Gastroesophageal sphincter (tissue), 4 donors: ENCODE measurements at regions not wholly inside any gene's neighbourhood (a gene's known extent, or its start where the extent isn't known, plus 50 kb on each side); places are given as distances from the start of the nearest gene placed in this dataset.

Experiments used
- ATAC-seq: fragments of 150-250 bp; one replicate; pipeline ENCODE4 v1.9.1; 2016; ENCODE audit warnings: mild to moderate bottlenecking, moderate library complexity
- H3K27ac ChIP-seq, 4 donors: fragments of 200-600 bp; sonication (generic) in 3 of 4; 1 replicate in 3 of 4; 2 replicates in 1 of 4; pipeline ENCODE4 v1.5.1; 2016 to 2019
- H3K27me3 ChIP-seq: fragments of 200-600 bp; sonication (generic); one replicate; pipeline ENCODE4 v1.5.1; 2019
- H3K36me3 ChIP-seq, 2 donors: fragments of 200-600 bp; sonication (generic); one replicate each; pipeline ENCODE4 v1.5.1; 2019; ENCODE audit warnings: control low read depth in 1 of 2
- H3K4me1 ChIP-seq, 3 donors: fragments of 200-600 bp; sonication (generic); 1 replicate in 2 of 3; 2 replicates in 1 of 3; pipeline ENCODE4 v1.5.1; 2016 to 2019; ENCODE audit warnings: control low read depth in 2 of 3
- H3K4me3 ChIP-seq, 2 donors: fragments of 200-600 bp; sonication (generic); one replicate each; pipeline ENCODE4 v1.5.1; 2019; ENCODE audit warnings: mild to moderate bottlenecking in 1 of 2, moderate library complexity in 1 of 2
- H3K9me3 ChIP-seq, 3 donors: fragments of 200-600 bp; sonication (generic); one replicate each; pipeline ENCODE4 v1.5.1; 2017 to 2019; ENCODE audit warnings: control low read depth in 2 of 3
- EP300 ChIP-seq: sonication (generic); formaldehyde crosslinking; IDR thresholded peaks from one replicate; pipeline ENCODE4 v1.6.1; 2017; ENCODE audit warnings: antibody characterized with exemption, mild to moderate bottlenecking
- POLR2A ChIP-seq, 2 donors: fragments of 450-650 bp; IDR thresholded peaks; one replicate each; pipeline ENCODE4 v1.6.1; 2017; ENCODE audit warnings: antibody characterized with exemption in 2 of 2, mild to moderate bottlenecking in 2 of 2, moderate library complexity in 1 of 2
- POLR2AphosphoS5 ChIP-seq: sonication (generic); formaldehyde crosslinking; IDR thresholded peaks from one replicate; pipeline ENCODE4 v1.6.1; 2017; ENCODE audit warnings: antibody characterized with exemption
- WGBS, 2 donors: methylation state at CpG; one replicate each; pipeline ENCODE4 v1.1.5; 2018; ENCODE audit warnings: low coverage in 1 of 2; 5-methylcytosine and 5-hydroxymethylcytosine counted together
- TF ChIP-seq, protein P1 (sequence below), 4 experiments: fragments of 200-600 bp in 2 of 4; fragments of 450-650 bp in 2 of 4; sonication (generic) in 1 of 4; IDR thresholded peaks; one replicate each; pipeline ENCODE4 v1.5.1; 2017 to 2019; ENCODE audit warnings: antibody characterized with exemption in 4 of 4, mild to moderate bottlenecking in 2 of 4, moderate library complexity in 2 of 4

DNA sequence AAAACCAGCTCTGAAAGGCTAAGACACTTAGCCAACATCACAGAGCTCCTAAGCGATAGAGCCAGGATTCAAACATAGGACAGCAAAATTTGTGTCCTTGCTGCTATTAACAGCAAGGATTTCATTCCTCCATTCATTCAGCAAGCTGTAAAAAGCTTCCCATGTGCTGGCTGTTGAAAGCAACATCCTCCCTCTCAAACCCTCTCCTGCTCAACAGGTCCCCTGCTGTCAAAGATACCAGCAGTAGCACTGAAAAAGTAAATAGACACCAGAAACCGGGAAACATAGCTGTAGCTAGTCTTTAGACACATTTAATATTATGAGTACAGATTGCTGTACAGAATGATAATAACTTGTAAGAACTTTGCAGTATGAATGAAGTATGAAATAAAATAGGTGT, 52.6 kb upstream of the ADAMTSL1 start:
- no peaks in the 10 kb centered on the region for H3K9me3 ChIP-seq
- H3K4me1 ChIP-seq: peaks cover 0 to 5% (median 0%) of the 10 kb centered on the region in 3 donors
- no peak overlapping the region for H3K4me3 ChIP-seq
- ATAC-seq: no peak
- TF ChIP-seq POLR2A (IDR thresholded peaks at IDR 0.05): no peak
- TF ChIP-seq POLR2AphosphoS5: no peak
- TF ChIP-seq EP300: no peak
- TF ChIP-seq, protein P1, sequence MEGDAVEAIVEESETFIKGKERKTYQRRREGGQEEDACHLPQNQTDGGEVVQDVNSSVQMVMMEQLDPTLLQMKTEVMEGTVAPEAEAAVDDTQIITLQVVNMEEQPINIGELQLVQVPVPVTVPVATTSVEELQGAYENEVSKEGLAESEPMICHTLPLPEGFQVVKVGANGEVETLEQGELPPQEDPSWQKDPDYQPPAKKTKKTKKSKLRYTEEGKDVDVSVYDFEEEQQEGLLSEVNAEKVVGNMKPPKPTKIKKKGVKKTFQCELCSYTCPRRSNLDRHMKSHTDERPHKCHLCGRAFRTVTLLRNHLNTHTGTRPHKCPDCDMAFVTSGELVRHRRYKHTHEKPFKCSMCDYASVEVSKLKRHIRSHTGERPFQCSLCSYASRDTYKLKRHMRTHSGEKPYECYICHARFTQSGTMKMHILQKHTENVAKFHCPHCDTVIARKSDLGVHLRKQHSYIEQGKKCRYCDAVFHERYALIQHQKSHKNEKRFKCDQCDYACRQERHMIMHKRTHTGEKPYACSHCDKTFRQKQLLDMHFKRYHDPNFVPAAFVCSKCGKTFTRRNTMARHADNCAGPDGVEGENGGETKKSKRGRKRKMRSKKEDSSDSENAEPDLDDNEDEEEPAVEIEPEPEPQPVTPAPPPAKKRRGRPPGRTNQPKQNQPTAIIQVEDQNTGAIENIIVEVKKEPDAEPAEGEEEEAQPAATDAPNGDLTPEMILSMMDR (IDR thresholded peaks at IDR 0.05): no peak
- WGBS, 2 donors: 76 to 90% methylated on average over 1 to 2 of the region's 2 CpGs
- no peaks in the 10 kb centered on the region for H3K27me3 ChIP-seq
- no peaks in the 10 kb centered on the region for H3K36me3 ChIP-seq
- no peak overlapping the region for H3K27ac ChIP-seq

DNA sequence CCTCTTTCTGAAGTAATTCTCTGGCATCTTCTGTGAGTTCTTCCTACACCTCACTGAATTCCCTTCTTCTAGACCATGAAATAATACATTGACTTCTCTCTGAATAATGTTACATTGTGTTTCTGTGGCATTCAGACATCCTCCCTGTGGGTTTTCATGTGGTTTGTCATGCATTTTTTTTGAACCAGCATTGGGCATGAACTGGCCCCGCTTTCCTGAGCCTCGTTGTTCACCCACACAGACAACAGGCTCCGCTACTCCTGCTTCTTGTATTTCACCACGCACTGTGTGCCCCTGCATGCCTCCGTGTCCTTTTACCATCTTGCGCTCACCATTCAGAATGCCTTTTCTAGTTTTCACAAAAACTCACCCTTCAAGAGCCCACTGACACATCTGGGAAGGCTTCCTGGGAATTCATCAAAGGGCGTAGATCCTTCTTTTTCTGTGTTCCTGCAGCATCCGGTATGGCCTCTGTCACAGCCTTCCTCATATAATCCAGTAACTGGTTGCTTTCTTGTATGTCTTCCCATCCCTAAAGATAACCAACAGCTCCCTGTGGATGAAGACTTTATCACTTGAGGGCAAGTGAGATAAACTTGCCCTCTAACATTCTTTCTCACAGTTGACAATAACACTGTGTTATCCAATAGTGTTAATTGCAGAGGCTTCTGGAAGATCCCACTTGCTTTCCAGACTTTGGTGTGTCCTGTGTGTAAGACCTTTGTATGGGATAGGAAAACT, 51.5 kb upstream of the ADAMTSL1 start:
- H3K27me3 ChIP-seq: no peaks in the 10 kb centered on the region
- H3K9me3 ChIP-seq: no peaks in the 10 kb centered on the region
- no peak for ATAC-seq
- H3K4me3 ChIP-seq: no peak overlapping the region
- peaks cover 0 to 16% (median 0%) of the 10 kb centered on the region in 3 donors for H3K4me1 ChIP-seq
- TF ChIP-seq POLR2AphosphoS5 (no peak), POLR2A (IDR thresholded peaks at IDR 0.05) (no peak), EP300 (no peak)
- TF ChIP-seq, protein P1 (IDR thresholded peaks at IDR 0.05): no peak
- WGBS, 2 donors: 87 to 91% methylated on average over 6 to 8 of the region's 8 CpGs
- H3K27ac ChIP-seq: no peak overlapping the region
- H3K36me3 ChIP-seq: no peaks in the 10 kb centered on the region

DNA sequence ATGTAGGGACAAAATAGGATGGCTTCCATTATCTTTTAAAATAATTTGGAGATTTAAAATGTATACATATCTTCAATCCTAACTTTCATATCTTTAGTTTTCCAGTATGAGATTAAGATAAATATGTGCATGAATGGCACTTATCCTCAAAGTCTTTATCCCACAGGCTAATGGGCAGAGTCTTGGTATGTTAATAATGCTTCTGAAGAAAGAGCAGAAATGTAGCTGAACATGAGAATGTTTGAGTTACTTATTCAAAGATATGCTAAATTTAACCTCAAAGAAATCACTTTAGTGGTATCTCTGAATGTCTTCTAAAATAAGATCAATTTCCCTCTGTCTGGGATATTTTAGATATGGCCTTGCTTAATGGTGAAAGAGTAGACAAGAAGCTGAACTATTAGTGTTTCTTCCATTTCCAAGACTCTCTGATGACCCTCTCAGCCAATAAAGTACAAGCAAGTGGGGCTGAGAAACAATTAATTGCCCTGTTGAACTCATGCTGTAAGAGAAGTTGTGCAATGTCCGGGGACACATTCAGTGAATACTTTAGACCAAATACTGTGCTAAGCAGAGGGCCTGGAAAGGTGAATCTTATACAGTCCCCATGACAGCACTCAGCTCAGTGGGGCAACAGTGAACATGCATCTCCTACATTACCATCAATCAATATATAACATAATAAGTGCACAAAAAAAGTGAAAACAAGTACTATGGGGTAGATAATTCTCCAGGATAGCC, 50.0 kb upstream of the ADAMTSL1 start:
- Histone ChIP-seq H3K27me3 (no peaks in the 10 kb centered on the region), H3K4me1 (peaks cover 0 to 29% (median 0%) of the 10 kb centered on the region in 3 donors), H3K27ac (no peak overlapping the region), H3K36me3 (no peaks in the 10 kb centered on the region), H3K9me3 (no peaks in the 10 kb centered on the region), H3K4me3 (no peak overlapping the region)
- ATAC-seq: no peak
- 83 to 100% methylated on average over 1 of the region's 1 CpG for WGBS, 2 donors
- TF ChIP-seq POLR2A (IDR thresholded peaks at IDR 0.05): no peak
- no peak for TF ChIP-seq EP300
- TF ChIP-seq, protein P1 (IDR thresholded peaks at IDR 0.05): no peak
- no peak for TF ChIP-seq POLR2AphosphoS5
